ENCODE measurements at regions not wholly inside any gene's neighbourhood (a gene's known extent, or its start where the extent isn't known, plus 50 kb on each side); places are given as distances from the start of the nearest gene placed in this dataset.

DNA sequence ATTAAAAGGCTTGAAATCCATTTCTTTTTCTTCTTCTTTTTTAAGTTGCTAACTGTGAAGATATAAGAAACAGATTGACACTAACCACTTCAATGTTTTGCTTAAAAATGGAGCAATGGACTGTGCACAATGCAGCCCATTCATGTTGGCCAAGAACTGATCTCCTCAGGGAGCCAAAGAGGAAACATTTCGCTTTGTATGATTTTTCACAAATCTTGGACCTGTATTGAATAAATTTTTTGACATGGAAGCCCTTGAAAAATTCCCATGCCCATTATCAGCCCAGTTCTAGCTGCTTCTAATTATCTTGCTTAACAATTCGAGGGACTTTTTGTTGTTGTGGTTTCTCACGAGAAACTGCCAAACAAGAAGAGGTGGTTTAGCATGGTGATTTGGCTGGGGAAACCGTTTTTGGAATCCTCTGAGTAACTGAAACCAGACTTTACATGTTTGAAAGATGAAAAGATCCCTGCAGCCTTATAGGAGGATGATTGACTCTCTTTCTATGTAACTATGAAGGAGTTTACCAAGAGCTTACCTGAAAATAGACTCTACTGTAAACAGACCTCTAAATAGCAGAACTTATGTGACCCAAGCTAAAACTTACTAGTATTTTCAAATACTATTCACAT lies 1389.4 kb upstream of the GOT2 start:
- Histone ChIP-seq H4K20me1 (ENCODE audit: control insufficient read depth, insufficient read depth, low read depth, low read length) (no peaks in the 10 kb centered on the region), H3K27ac (ENCODE audit: low read depth, low read length) (no peak overlapping the region), H3K27me3 (ENCODE audit: control insufficient read depth, low read length) (no peaks in the 10 kb centered on the region), H3K36me3 (ENCODE audit: control insufficient read depth, low read length) (no peaks in the 10 kb centered on the region), H3K4me3 (ENCODE audit: low read length) (no peak overlapping the region), H3K9me3 (ENCODE audit: control insufficient read depth, insufficient read depth, low read length) (peaks cover 5% of the 10 kb centered on the region; the same call in 1 of the 2 replicates), H3K9me2 (replicated peaks; ENCODE audit: control insufficient read depth, low read length) (no peaks in the 10 kb centered on the region), H3K79me2 (ENCODE audit: control insufficient read depth, low read length) (no peaks in the 10 kb centered on the region), H3K4me2 (ENCODE audit: low read length) (no peak overlapping the region), H3F3A (ENCODE audit: control insufficient read depth, insufficient read depth) (no peaks in the 10 kb centered on the region), H3K4me1 (ENCODE audit: control insufficient read depth, low read length) (no peaks in the 10 kb centered on the region)
- no peak for TF ChIP-seq EZH2phosphoT487 (IDR thresholded peaks at IDR 0.05; ENCODE audit: borderline replicate concordance, low read length)
- TF ChIP-seq, protein P1, sequence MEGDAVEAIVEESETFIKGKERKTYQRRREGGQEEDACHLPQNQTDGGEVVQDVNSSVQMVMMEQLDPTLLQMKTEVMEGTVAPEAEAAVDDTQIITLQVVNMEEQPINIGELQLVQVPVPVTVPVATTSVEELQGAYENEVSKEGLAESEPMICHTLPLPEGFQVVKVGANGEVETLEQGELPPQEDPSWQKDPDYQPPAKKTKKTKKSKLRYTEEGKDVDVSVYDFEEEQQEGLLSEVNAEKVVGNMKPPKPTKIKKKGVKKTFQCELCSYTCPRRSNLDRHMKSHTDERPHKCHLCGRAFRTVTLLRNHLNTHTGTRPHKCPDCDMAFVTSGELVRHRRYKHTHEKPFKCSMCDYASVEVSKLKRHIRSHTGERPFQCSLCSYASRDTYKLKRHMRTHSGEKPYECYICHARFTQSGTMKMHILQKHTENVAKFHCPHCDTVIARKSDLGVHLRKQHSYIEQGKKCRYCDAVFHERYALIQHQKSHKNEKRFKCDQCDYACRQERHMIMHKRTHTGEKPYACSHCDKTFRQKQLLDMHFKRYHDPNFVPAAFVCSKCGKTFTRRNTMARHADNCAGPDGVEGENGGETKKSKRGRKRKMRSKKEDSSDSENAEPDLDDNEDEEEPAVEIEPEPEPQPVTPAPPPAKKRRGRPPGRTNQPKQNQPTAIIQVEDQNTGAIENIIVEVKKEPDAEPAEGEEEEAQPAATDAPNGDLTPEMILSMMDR (IDR thresholded peaks at IDR 0.05; ENCODE audit: low read depth, low read length, poor library complexity, severe bottlenecking), result no peak

DNA sequence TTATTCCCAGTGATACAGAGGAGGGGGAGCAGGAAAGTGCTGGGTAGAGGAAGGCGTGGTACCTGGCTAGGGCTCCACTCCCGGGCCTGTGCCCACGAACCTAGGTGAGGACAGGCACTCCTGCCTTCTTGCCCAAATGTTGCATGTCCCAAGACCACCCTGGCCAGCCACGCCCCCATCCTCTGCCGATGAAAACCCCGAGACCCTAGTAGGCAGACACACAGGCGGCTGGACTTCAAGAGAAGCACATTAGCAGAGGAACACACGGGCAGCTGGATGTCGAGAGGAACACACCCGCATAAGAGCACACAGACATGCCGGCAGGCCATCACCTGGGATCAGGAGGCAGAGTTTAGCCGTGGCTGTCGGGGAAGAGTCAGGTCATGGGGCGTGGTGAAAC lies 1386.5 kb upstream of the GOT2 start:
- Histone ChIP-seq H3K79me2 (ENCODE audit: control insufficient read depth, low read length) (no peaks in the 10 kb centered on the region), H3K4me1 (ENCODE audit: control insufficient read depth, low read length) (no peaks in the 10 kb centered on the region), H3K9me3 (ENCODE audit: control insufficient read depth, insufficient read depth, low read length) (peaks cover 5% of the 10 kb centered on the region; the same call in 1 of the 2 replicates), H4K20me1 (ENCODE audit: control insufficient read depth, insufficient read depth, low read depth, low read length) (no peaks in the 10 kb centered on the region), H3F3A (ENCODE audit: control insufficient read depth, insufficient read depth) (no peaks in the 10 kb centered on the region), H3K27ac (ENCODE audit: low read depth, low read length) (no peak overlapping the region), H3K9me2 (replicated peaks; ENCODE audit: control insufficient read depth, low read length) (no peaks in the 10 kb centered on the region), H3K27me3 (ENCODE audit: control insufficient read depth, low read length) (no peaks in the 10 kb centered on the region), H3K36me3 (ENCODE audit: control insufficient read depth, low read length) (no peaks in the 10 kb centered on the region), H3K4me3 (ENCODE audit: low read length) (no peak overlapping the region), H3K4me2 (ENCODE audit: low read length) (no peak overlapping the region)
- TF ChIP-seq EZH2phosphoT487 (IDR thresholded peaks at IDR 0.05; ENCODE audit: borderline replicate concordance, low read length), result no peak
- TF ChIP-seq, protein P1 (IDR thresholded peaks at IDR 0.05; ENCODE audit: low read depth, low read length, poor library complexity, severe bottlenecking), result no peak

DNA sequence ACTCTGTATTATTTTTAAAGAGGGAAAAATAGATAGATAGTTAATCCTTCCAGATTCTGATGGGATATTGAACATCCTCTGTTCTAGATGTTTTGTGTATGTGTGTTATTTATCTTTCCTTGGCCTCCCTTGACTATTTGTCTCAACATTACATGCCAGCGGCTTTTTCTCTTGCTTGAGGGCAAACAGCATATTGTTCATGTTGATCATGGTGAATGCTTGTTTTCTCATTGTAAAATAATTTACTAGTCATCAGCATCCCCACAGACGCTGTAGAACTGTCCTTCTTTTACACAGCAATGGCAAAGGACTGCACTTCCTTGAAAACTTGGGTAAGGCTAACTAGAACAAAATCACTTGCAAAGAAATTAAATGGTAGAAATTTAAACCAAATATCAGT lies 1376.4 kb upstream of the GOT2 start:
- no peaks in the 10 kb centered on the region for H3K9me2 ChIP-seq (replicated peaks; ENCODE audit: control insufficient read depth, low read length)

DNA sequence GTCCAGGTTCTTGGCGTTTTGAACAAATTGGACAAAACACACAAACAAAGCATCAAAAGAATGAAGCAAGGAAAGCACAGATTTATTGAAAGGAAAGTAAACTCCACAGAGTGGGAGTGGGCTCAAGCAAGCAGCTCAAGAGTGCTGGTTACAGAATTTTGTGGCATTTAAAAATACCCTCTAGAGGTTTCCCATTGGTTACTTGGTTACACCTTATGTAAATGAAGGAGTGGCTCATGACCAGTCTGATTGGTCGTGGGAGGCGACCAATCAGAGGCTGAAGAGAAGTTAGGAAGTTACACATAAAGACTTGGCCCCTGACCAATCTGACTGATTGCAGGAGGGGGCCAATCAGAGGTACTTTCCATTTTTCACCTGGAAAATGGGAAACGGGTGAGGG lies 1373.8 kb upstream of the GOT2 start:
- Histone ChIP-seq H3K36me3 (ENCODE audit: control insufficient read depth, low read length) (no peaks in the 10 kb centered on the region), H3K27ac (ENCODE audit: low read depth, low read length) (no peak overlapping the region), H3K79me2 (ENCODE audit: control insufficient read depth, low read length) (no peaks in the 10 kb centered on the region), H4K20me1 (ENCODE audit: control insufficient read depth, insufficient read depth, low read depth, low read length) (no peaks in the 10 kb centered on the region), H3K9me2 (replicated peaks; ENCODE audit: control insufficient read depth, low read length) (no peaks in the 10 kb centered on the region), H3F3A (ENCODE audit: control insufficient read depth, insufficient read depth) (no peaks in the 10 kb centered on the region), H3K27me3 (ENCODE audit: control insufficient read depth, low read length) (no peaks in the 10 kb centered on the region), H3K9me3 (ENCODE audit: control insufficient read depth, insufficient read depth, low read length) (no peaks in the 10 kb centered on the region), H3K4me2 (ENCODE audit: low read length) (no peak overlapping the region), H3K4me3 (ENCODE audit: low read length) (no peak overlapping the region), H3K4me1 (ENCODE audit: control insufficient read depth, low read length) (no peaks in the 10 kb centered on the region)
- TF ChIP-seq, protein P1 (IDR thresholded peaks at IDR 0.05; ENCODE audit: low read depth, low read length, poor library complexity, severe bottlenecking), result no peak
- TF ChIP-seq EZH2phosphoT487 (IDR thresholded peaks at IDR 0.05; ENCODE audit: borderline replicate concordance, low read length), result no peak

More for the DNA sequence above, 1376.4 kb upstream of the GOT2 start:
- Histone ChIP-seq H3K4me2 (ENCODE audit: low read length) (no peak overlapping the region), H3K27me3 (ENCODE audit: control insufficient read depth, low read length) (no peaks in the 10 kb centered on the region), H3K79me2 (ENCODE audit: control insufficient read depth, low read length) (no peaks in the 10 kb centered on the region), H4K20me1 (ENCODE audit: control insufficient read depth, insufficient read depth, low read depth, low read length) (no peaks in the 10 kb centered on the region), H3K36me3 (ENCODE audit: control insufficient read depth, low read length) (no peaks in the 10 kb centered on the region), H3K4me1 (ENCODE audit: control insufficient read depth, low read length) (no peaks in the 10 kb centered on the region), H3K9me3 (ENCODE audit: control insufficient read depth, insufficient read depth, low read length) (no peaks in the 10 kb centered on the region), H3K4me3 (ENCODE audit: low read length) (no peak overlapping the region), H3F3A (ENCODE audit: control insufficient read depth, insufficient read depth) (no peaks in the 10 kb centered on the region), H3K27ac (ENCODE audit: low read depth, low read length) (no peak overlapping the region)
- no peak for TF ChIP-seq EZH2phosphoT487 (IDR thresholded peaks at IDR 0.05; ENCODE audit: borderline replicate concordance, low read length)

Measured in DOHH2 (cell line).